Pancreas (tissue), 10 donors: ENCODE measurements at regions not wholly inside any gene's neighbourhood (a gene's known extent, or its start where the extent isn't known, plus 50 kb on each side); places are given as distances from the start of the nearest gene placed in this dataset.
"Not testable (repeated sequence)": the region's sequence is repeated elsewhere in the genome, so short reads cannot be mapped to it uniquely, and the experiment has no call there.

Experiments
- ATAC-seq, 4 donors: fragments of 200-7000 bp; cut with Tn5 transposase; one replicate each; pipeline versions ENCODE4 v1.8.0 to v1.9.1; 2020; ENCODE audit warnings: mild to moderate bottlenecking in 4 of 4, moderate library complexity in 4 of 4
- DNase-seq, 6 donors: peaks; one replicate each; pipeline ENCODE4 v3.0.0-alpha.2; 2020
- FAIRE-seq: peaks from 2 replicates; lab custom pipeline; 2012; peaks lifted over from hg19 to GRCh38; lab: Jason Lieb, UNC
- H3K27ac ChIP-seq, 4 donors: fragments of 200-600 bp; sonication (generic); 1 replicate in 3 of 4; 2 replicates in 1 of 4; pipeline versions ENCODE4 v1.5.0 to v1.8.0; 2020
- H3K27me3 ChIP-seq, 4 donors: fragments of 200-600 bp; one replicate each; pipeline ENCODE4 v1.8.0; 2021
- H3K36me3 ChIP-seq, 3 donors: fragments of 200-600 bp; sonication (generic) in 1 of 3; one replicate each; pipeline versions ENCODE4 v1.5.0 to v1.8.0; 2020 to 2021
- H3K4me1 ChIP-seq, 3 donors: fragments of 200-600 bp; one replicate each; pipeline ENCODE4 v1.8.0; 2021
- H3K4me3 ChIP-seq, 4 donors: fragments of 200-600 bp; sonication (generic) in 2 of 4; one replicate each; pipeline versions ENCODE4 v1.5.0 to v1.8.0; 2020 to 2021
- H3K9me3 ChIP-seq, 4 donors: fragments of 200-600 bp; one replicate each; pipeline ENCODE4 v1.8.0; 2021
- WGBS, 2 donors: extraction: QIAGEN DNeasy Blood & Tissue Kit; methylation state at CpG; one replicate each; pipeline ENCODE4 v1.1.7; 2013; 5-methylcytosine and 5-hydroxymethylcytosine counted together
- intact Hi-C, 3 donors: fragments of 100-400 bp; cut with DNase I; formaldehyde crosslinking; loops; one replicate each; pipeline versions ENCODE4 v1.11.1 to v1.14.2; 2022
- TF ChIP-seq, protein P1 (sequence below), 4 donors: fragments of 200-600 bp; sonication (generic) in 3 of 4; IDR thresholded peaks; one replicate each; pipeline versions ENCODE4 v1.5.0 to v1.8.0; 2021; ENCODE audit warnings: antibody characterized with exemption in 4 of 4
- donor health status: healthy with polysubstance abuse.
- donor health status: DM: no; HTN: no; CAD: no; lungs with moderate emphysema.
- donor health status: DM: no; HTN: no; CAD: no.
- donor health status: control.
- donor health status: control.
- donor health status: Bipolar disorder and iron deficiency.
- donor health status: DM: yes; HTN: yes; CAD: no.
- donor health status: DM: no; HTN: no; CAD: no.
- donor health status: DM: no; HTN: no; CAD: no.
- donor health status: DM: yes; HTN: yes; CAD: no.

DNA sequence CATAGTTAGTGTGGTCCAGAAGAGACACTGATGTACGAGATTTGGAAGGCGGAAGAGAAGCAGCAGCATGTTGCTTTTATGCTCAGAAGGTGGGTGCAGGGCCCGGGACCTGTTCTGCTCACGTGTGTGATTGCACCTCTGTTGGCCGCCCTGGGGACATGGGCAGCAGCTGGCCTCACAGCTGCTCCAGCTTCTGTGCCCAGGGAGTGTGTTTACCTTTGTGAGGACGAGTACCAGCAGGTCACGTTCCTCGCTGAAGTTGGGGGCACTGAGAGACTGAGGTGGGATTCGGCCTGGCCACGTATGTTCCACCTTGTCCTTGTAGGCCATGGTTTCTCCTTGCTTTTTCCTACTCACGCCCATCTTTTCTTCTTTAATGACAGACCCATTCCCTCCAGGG, 86.3 kb downstream of the PMAIP1 start:
- no peak for FAIRE-seq
- no peak overlapping the region for H3K4me3 ChIP-seq

DNA sequence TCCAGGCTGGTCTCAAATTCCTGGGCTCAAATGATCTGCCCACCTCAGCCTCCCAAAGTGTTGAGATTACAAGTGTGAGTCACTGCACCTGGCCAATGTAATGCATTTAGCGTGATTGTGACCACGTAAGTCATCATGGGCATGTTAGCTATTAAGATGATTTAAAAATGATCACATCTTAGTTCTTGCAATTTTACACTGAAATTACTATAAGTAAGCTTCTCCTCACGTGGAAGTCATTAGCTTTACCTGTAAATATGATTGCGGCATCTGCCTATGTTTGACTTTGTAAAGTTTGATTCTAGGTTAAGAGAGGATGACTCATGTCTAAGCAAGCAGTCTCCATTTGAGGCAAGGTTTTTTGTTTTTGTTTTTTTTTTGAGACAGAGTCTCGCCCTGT, 85.5 kb downstream of the PMAIP1 start:
- H3K27ac ChIP-seq, result no peak overlapping the region
- H3K27me3 ChIP-seq, result no peaks in the 10 kb centered on the region
- no peak for DNase-seq
- H3K4me3 ChIP-seq, result no peak overlapping the region
- FAIRE-seq, result no peak
- TF ChIP-seq, protein P1, sequence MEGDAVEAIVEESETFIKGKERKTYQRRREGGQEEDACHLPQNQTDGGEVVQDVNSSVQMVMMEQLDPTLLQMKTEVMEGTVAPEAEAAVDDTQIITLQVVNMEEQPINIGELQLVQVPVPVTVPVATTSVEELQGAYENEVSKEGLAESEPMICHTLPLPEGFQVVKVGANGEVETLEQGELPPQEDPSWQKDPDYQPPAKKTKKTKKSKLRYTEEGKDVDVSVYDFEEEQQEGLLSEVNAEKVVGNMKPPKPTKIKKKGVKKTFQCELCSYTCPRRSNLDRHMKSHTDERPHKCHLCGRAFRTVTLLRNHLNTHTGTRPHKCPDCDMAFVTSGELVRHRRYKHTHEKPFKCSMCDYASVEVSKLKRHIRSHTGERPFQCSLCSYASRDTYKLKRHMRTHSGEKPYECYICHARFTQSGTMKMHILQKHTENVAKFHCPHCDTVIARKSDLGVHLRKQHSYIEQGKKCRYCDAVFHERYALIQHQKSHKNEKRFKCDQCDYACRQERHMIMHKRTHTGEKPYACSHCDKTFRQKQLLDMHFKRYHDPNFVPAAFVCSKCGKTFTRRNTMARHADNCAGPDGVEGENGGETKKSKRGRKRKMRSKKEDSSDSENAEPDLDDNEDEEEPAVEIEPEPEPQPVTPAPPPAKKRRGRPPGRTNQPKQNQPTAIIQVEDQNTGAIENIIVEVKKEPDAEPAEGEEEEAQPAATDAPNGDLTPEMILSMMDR (IDR thresholded peaks at IDR 0.05), result no peak
- no peak for ATAC-seq
- intact Hi-C loops, result no loop called here
- no peaks in the 10 kb centered on the region for H3K4me1 ChIP-seq
- 80 to 89% methylated on average over 5 of the region's 5 CpGs for WGBS, 2 donors
- H3K9me3 ChIP-seq, result no peaks in the 10 kb centered on the region
- H3K36me3 ChIP-seq, result no peaks in the 10 kb centered on the region

More for the DNA sequence above, 86.3 kb downstream of the PMAIP1 start:
- TF ChIP-seq, protein P1 (IDR thresholded peaks at IDR 0.05), result no peak
- Histone ChIP-seq H3K36me3 (no peaks in the 10 kb centered on the region), H3K27me3 (peaks cover 0 to 1% (median 0%) of the 10 kb centered on the region in 4 donors), H3K27ac (no peak overlapping the region), H3K9me3 (no peaks in the 10 kb centered on the region), H3K4me1 (no peaks in the 10 kb centered on the region)
- WGBS, 2 donors, result 64 to 74% methylated on average over 11 of the region's 11 CpGs
- DNase-seq (peak in 1 of 6 donors; percentile 31), ATAC-seq (no peak)
- intact Hi-C loops, result no loop called here

DNA sequence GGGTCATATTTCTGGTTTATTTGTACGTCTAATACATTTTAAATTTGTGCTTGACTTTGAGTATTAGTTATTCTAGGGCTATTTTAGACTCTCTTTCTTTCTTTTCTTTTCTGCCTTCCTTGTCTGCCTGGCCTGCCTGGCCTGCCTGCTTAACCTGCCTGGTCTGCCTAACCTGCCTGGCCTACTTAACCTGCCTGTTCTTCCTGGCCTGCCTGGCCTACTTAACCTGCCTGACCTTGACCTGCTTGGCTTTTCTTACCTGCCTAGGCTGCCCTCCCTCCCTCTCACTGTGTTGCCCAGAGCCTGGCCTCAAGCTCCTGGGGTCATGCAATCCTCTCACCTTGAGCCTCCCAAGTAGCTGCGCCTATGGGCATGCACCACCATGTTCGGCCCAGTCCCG, 83.7 kb downstream of the PMAIP1 start:
- no peak overlapping the region for H3K4me3 ChIP-seq
- H3K4me1 ChIP-seq, result no peaks in the 10 kb centered on the region
- DNase-seq (no peak), FAIRE-seq (no peak), ATAC-seq (peak in 1 of 4 donors; percentile 22)
- TF ChIP-seq, protein P1 (IDR thresholded peaks at IDR 0.05), result no peak
- no peaks in the 10 kb centered on the region for H3K9me3 ChIP-seq
- 94 to 96% methylated on average over 4 of the region's 4 CpGs for WGBS, 2 donors
- no peak overlapping the region for H3K27ac ChIP-seq
- no peaks in the 10 kb centered on the region for H3K27me3 ChIP-seq
- intact Hi-C loops, result no loop called here
- H3K36me3 ChIP-seq, result no peaks in the 10 kb centered on the region

DNA sequence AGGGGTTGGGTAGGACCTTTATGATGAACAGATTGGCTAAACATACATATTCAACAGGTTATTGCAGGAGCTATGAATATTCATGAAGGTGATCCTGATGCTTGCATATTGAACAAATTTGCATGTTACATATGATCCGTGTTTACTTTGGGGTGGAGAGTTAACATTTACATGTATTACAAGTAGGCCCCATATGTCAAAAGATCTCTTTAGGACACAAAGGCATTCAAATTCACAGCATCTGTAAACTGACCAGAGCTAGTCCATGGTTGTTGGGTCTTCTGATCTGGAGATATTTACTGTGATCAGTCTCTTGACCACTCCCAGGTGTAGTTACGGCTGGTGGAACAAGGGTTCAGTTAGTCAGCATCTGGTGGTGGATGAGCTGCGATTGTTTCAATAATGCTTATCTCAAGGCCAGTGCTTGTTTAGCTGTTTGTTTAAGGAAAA, 80.4 kb downstream of the PMAIP1 start:
- intact Hi-C loops, result no loop called here
- WGBS, 2 donors, result 51 to 53% methylated on average over 3 of the region's 3 CpGs
- Histone ChIP-seq H3K9me3 (no peaks in the 10 kb centered on the region), H3K27ac (no peak overlapping the region), H3K36me3 (no peaks in the 10 kb centered on the region), H3K27me3 (no peaks in the 10 kb centered on the region), H3K4me3 (no peak overlapping the region), H3K4me1 (no peaks in the 10 kb centered on the region)
- TF ChIP-seq, protein P1 (IDR thresholded peaks at IDR 0.05), result no peak
- no peak for DNase-seq
- ATAC-seq, result no peak
- no peak for FAIRE-seq

DNA sequence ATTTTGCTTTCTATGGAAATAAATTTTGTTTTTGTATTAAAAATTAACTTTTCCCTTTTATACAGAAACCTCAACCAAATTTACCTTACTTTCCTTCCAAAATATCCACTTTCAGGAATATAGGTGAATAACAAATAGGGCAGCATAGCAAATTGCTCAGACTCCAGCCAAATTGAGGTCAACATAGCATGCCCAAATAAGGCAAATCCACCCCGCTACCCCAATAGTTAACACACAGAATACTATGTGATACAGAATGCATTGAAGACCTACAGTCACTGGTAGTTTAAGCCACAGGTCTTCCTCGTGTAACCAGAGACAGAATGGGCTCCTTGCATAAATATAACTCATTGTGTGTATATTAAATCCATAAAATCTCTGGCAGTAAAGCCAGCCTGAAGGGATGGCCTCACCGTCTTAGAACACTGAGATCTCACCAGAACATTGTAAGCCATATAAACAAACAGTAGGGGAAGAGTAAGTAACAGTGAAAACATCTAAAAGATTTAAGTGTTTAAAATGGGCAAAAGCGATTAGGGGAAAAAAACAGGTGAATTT, 72.2 kb downstream of the PMAIP1 start:
- WGBS, 2 donors, result 65 to 67% methylated on average over 4 of the region's 4 CpGs
- no peak overlapping the region for H3K27ac ChIP-seq
- intact Hi-C loops, result no loop called here
- H3K4me1 ChIP-seq, result no peaks in the 10 kb centered on the region
- no peaks in the 10 kb centered on the region for H3K9me3 ChIP-seq
- peaks cover 0 to 9% (median 0%) of the 10 kb centered on the region in 4 donors for H3K27me3 ChIP-seq
- DNase-seq (no peak), ATAC-seq (no peak), FAIRE-seq (no peak)
- H3K4me3 ChIP-seq, result no peak overlapping the region
- TF ChIP-seq, protein P1 (IDR thresholded peaks at IDR 0.05), result no peak
- H3K36me3 ChIP-seq, result no peaks in the 10 kb centered on the region

DNA sequence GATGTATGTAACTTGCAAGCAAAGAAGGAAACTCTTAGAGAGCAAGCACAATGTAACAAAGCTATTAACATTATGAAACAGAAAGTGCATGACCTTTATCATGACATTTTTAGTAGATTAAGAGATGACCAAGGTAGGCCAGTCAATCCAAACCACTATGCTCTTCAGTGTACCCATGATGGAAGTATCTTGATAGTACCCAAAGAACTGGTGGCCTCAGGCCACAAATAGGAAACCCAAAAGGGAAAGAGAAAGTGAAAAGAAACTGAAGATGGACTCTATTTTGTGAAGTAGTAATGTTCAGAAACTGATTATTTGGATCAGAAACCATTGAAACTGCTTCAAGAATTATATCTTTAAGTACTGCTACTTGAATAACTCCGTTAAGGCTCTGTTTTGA, 71.3 kb downstream of the PMAIP1 start:
- H3K4me1 ChIP-seq, H3K36me3 ChIP-seq, H3K9me3 ChIP-seq, H3K27ac ChIP-seq, H3K4me3 ChIP-seq, intact Hi-C loops, FAIRE-seq, DNase-seq, ATAC-seq, H3K27me3 ChIP-seq: not testable (repeated sequence)
- WGBS, 2 donors, result 90 to 91% methylated on average over 1 of the region's 1 CpG

DNA sequence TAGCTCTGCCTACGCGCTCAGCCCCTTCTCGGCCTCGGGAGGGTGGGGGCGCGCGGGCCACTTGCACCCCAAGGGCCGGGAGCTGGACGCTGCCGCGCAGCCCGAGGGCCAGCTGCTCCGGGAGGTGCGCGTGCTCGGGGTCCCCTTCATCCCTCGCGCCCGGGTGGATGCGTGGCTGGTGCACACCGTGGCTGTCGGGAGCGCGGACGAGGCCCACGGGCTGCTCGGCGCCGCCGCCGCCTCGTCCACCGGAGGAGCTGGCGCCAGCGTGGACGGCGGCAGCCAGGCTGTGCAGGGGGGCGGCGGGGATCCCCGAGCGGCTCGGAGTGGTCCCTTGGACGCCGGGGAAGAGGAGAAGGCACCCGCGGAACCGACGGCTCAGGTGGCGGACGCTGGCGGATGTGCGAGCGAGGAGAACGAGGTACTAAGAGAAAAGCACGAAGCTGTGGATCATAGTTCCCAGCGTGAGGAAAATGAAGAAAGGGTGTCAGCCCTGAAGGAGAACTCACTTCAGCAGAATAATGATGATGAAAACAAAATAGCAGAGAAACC, 69.8 kb downstream of the PMAIP1 start:
- 26 to 28% methylated on average over 35 to 56 of the region's 56 CpGs for WGBS, 2 donors
- H3K36me3 ChIP-seq, H3K4me1 ChIP-seq, H3K9me3 ChIP-seq, FAIRE-seq, H3K27ac ChIP-seq, H3K4me3 ChIP-seq, intact Hi-C loops: not testable (repeated sequence)
- peak in 1 of 6 donors; percentile 43 for DNase-seq
- H3K27me3 ChIP-seq, result peaks cover 0 to 15% (median 0%) of the 10 kb centered on the region in 4 donors
- peak in 1 of 4 donors; percentile 12 for ATAC-seq
